GM12872 (cell line): ENCODE measurements at regions not wholly inside any gene's neighbourhood (a gene's known extent, or its start where the extent isn't known, plus 50 kb on each side); places are given as distances from the start of the nearest gene placed in this dataset.

ENCODE experiments used
- TF ChIP-seq, protein P1 (sequence below): IDR thresholded peaks from 3 replicates; pipeline ENCODE4 v1.5.1; 2011; ENCODE audit warnings: low read depth, mild to moderate bottlenecking, low read length, moderate library complexity; ENCODE audit not compliant: insufficient read depth

DNA sequence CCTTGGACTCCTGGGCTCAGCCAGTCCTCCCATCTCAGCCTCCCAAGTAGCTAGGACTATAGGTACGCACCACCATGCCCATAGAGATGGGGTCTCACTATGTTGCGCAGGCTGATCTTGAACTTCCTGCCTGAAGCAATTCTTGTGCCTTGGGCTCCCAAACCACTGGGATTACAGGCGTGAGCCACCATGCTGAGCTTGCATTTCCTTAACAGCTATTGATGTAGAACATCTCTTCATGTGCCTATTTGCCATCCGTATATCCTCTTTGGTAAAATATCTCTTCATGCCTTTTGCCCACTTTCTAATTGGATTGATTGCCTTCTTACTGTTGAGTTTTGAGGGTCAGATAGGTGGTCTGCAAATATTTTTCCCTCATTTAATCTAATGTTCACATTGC lies 208.9 kb upstream of the TLE3 start:
- TF ChIP-seq, protein P1, sequence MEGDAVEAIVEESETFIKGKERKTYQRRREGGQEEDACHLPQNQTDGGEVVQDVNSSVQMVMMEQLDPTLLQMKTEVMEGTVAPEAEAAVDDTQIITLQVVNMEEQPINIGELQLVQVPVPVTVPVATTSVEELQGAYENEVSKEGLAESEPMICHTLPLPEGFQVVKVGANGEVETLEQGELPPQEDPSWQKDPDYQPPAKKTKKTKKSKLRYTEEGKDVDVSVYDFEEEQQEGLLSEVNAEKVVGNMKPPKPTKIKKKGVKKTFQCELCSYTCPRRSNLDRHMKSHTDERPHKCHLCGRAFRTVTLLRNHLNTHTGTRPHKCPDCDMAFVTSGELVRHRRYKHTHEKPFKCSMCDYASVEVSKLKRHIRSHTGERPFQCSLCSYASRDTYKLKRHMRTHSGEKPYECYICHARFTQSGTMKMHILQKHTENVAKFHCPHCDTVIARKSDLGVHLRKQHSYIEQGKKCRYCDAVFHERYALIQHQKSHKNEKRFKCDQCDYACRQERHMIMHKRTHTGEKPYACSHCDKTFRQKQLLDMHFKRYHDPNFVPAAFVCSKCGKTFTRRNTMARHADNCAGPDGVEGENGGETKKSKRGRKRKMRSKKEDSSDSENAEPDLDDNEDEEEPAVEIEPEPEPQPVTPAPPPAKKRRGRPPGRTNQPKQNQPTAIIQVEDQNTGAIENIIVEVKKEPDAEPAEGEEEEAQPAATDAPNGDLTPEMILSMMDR = no peak

DNA sequence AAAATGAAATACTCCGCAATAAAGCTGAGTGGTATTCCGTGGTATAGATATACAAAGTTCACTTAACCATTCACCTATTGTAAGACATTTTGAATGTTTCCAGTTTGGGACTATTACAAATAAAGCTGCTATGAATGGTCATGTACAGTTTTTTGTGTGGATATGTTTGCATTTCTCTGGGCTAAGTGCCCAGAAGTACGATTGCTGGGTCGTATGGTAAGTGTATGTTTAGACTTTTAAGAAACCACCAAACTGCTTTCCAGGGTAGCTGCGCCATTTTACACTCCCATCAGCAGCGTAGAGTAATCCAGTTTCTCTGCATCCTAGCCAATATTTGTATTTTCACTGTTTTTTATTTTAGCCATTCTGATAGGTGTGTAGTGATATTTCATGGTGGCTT lies 208.4 kb upstream of the TLE3 start:
- TF ChIP-seq, protein P1 = no peak

DNA sequence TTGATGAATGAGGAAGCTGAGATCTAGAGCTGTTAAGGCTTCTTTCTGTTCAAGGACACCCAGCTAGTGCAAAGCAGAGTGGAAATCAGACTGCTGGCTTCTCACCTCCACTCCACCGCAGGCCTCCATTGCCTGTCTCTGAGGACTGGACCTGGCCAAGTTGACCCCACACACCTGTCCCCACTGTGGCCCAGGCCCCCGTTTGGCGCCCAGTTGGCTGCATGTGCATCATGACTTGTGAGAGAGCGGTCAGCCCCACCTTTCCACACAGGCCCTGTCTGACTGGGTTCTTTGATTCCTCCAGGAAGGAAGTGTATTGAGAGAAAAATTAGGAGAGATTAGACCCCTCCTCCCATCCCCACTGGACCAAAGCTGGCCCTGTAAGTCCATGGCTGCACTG lies 206.3 kb upstream of the TLE3 start:
- TF ChIP-seq, protein P1 = no peak

- TF ChIP-seq, protein P1 = no peak
Observed at GRCh38 chr15:70302360-70302759, 204.6 kb upstream of the TLE3 start.

DNA sequence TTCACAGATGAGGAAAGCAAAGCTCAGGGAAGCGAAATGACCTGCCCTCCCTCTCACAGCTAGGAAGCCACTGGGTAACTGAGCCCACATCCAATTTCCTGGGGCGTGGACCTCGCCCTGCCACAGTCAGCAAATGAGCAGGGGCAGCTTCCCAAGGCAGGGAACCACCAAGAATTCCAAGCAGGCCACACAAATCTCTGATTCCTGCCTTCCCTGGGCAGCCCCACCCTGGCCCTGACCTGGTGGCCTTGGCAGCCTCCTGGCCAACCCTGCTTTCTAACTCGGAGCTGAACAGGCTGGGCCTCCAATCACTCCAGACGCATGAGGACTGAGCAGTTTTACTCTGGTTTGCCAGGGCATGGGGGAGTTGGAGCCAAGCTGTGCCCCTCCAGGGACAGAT lies 203.7 kb upstream of the TLE3 start:
- TF ChIP-seq, protein P1 = no peak

DNA sequence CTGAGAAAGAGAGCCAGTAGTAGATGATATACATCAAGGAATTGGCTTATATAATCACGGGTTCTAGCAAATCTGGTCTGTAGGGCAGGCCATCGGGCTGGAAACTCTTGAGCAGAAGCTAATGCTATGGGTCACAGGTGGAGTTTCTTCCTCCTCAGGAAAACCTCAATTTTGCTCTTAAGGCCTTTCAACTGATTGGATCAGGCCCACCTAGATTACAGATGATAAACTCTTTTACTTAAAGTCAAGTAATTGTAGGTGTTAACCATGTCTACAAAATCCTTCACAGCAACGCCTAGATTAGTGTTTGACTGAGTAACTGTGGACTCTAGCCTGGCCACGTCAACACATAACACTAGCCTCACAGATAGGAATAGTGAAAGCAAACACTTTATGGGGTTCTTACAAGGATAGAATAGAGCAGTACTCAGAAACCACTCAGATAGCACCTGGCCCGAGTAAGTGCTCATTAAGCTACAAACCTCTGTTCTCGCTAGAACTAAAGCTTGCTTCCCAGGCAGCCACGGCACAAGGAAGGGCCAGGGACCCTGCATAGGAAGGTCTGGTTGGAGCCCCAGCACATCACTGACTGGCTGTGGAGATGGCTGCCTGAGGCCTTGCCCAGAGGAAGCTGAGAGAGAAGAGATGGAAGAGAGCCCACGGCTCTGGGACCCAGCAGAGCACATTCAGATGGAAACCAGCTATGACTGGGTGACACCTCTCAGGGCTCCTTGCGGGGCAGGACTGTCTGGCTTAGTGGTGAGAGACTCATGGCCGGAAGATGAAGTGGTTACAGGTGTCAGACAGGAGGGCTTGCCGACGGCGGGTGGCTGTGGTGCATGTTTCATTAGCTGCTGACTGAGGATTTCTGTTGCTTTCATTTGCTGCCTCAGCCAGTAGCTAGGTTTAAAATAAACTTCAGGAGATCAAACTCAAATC lies 202.5 kb upstream of the TLE3 start:
- TF ChIP-seq, protein P1 = no peak

DNA sequence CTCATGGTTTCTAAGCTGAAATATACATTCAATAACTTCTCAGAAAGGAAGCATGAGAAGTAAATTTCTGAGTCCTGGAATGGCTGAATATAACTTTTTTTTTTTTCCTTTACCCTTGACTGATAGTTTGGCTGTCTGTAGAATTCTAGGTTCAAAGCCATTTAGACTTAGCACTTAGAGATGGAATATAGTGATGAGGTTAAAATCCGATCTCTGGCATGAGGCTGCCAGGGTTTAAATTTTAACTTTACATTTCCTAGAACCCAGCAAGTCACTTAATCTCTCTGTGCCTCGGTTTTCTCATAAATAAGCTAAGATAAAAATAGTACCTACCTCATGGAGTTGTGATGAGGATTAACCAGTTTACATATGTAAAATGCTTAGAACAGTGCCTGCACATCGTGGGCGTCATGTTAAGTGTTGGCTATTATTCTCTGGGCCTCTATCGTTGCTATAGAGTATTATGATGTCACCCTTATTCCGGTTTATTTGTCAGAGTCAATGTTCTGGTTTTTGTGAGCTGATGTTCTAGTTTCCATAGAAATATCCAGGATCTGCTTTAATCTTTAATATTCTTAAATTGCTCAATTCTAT lies 199.8 kb upstream of the TLE3 start:
- TF ChIP-seq, protein P1 = no peak
